ENCODE measurements at regions not wholly inside any gene's neighbourhood (a gene's known extent, or its start where the extent isn't known, plus 50 kb on each side); places are given as distances from the start of the nearest gene placed in this dataset.

DNA sequence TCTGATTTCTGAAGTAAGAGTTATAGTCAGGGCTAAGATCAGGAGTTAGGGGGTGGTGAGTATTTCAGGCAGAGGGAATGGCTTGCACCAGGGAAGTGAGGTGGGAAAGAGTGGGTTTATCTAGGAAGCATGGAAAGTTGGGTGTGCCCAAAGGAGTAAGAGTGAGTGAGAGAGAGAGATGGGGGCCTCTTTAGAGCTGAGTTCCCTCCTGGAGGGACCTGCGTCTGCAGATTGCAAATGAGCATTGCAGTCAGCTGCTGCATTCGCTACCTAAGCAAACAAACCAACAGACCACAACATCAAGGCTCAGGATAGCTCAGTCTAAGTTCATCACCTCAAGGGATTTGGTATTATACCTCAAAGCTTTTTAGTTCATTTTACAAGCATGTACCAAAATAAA, 405.8 kb downstream of the FGF9 start:
- no peak for ATAC-seq
- ChIA-PET POLR2A (no interaction called here), CTCF (no interaction called here)

DNA sequence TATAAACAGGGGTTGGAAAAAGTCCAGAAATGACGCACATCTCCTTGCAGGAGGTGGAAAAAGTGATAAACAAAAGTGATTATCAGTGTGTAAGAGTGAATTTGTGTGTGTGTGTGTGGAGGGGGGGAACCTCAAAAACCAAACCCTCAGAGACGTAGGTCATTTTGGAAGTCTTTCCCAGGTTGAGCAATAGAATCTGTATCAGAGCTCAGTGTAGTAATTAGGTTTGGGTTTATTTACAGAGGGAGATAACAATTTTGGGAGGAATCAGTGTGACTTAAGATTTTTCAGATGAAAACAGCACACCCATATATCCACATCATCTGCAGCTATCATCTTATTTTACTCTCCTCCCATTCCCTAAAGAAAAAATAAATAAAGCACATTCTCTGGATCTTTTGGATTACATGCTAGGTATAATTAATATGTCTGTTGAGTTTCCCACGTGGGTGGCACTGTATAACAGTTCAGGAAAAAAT, 406.4 kb downstream of the FGF9 start:
- Histone ChIP-seq H3K9me2 (ENCODE audit: insufficient read depth) (no peaks in the 10 kb centered on the region), H3K36me3 (ENCODE audit: control insufficient read depth in 1 of 2, insufficient read depth in 2 of 2, low read length in 2 of 2) (no peaks in the 10 kb centered on the region), H3K9ac (ENCODE audit: low read length) (no peak overlapping the region), H2AFZ (ENCODE audit: low read depth, low read length, poor library complexity, severe bottlenecking) (no peak overlapping the region), H3K27me3 (ENCODE audit: insufficient read depth, low read length) (no peaks in the 10 kb centered on the region), H3K27ac (ENCODE audit: low read depth, low read length) (no peak overlapping the region), H3K4me3 (replicated peaks in 1 of 2; ENCODE audit: low read depth in 1 of 2, low read length in 2 of 2) (no peak overlapping the region), H3K9me3 (ENCODE audit: control insufficient read depth in 1 of 2, insufficient read depth in 1 of 2, low read depth in 1 of 2, low read length in 2 of 2) (no peaks in the 10 kb centered on the region), H4K20me1 (ENCODE audit: insufficient read depth) (no peaks in the 10 kb centered on the region), H3K79me2 (ENCODE audit: insufficient read depth, low read length) (no peaks in the 10 kb centered on the region), H3K4me1 (ENCODE audit: control insufficient read depth in 1 of 2, insufficient read depth in 2 of 2, low read length in 2 of 2) (no peaks in the 10 kb centered on the region), H3K4me2 (ENCODE audit: low read length) (no peak overlapping the region)
- RAD21 ChIA-PET (ENCODE audit: low non-redundant PET in 1 of 2, low total read pairs in 2 of 2, uncharacterized antibody in 2 of 2, unreplicated experiment in 2 of 2): no interaction called here
- CTCF ChIA-PET: no interaction called here
- POLR2A ChIA-PET: no interaction called here
- BruUV-seq (replicated peaks): no TSS peak
- intact Hi-C loops (cut with micrococcal nuclease): loop anchor here (1.0 kb wide), 1 partner anchor 11 kb away; no protein-coding TSS in a partner anchor
- ATAC-seq (no peak), DNase-seq (ENCODE audit: low read depth, low spot score) (no peak)
- TF ChIP-seq EGR1 (IDR thresholded peaks at IDR 0.05; ENCODE audit: low read depth) (no peak), SIN3A (IDR thresholded peaks at IDR 0.05; ENCODE audit: low read depth) (no peak), ZFX (IDR thresholded peaks at IDR 0.05) (no peak)

More for the DNA sequence above, 405.8 kb downstream of the FGF9 start:
- Histone ChIP-seq H3K36me3 (ENCODE audit: control insufficient read depth in 1 of 2, insufficient read depth in 2 of 2, low read length in 2 of 2) (no peaks in the 10 kb centered on the region), H4K20me1 (ENCODE audit: insufficient read depth) (no peaks in the 10 kb centered on the region), H3K4me2 (ENCODE audit: low read length) (no peak overlapping the region), H3K9ac (ENCODE audit: low read length) (no peak overlapping the region), H3K9me3 (ENCODE audit: control insufficient read depth in 1 of 2, insufficient read depth in 1 of 2, low read depth in 1 of 2, low read length in 2 of 2) (no peaks in the 10 kb centered on the region), H3K27me3 (ENCODE audit: insufficient read depth, low read length) (no peaks in the 10 kb centered on the region), H3K9me2 (ENCODE audit: insufficient read depth) (no peaks in the 10 kb centered on the region), H3K27ac (ENCODE audit: low read depth, low read length) (no peak overlapping the region), H3K79me2 (ENCODE audit: insufficient read depth, low read length) (no peaks in the 10 kb centered on the region), H3K4me1 (ENCODE audit: control insufficient read depth in 1 of 2, insufficient read depth in 2 of 2, low read length in 2 of 2) (no peaks in the 10 kb centered on the region), H3K4me3 (replicated peaks in 1 of 2; ENCODE audit: low read depth in 1 of 2, low read length in 2 of 2) (no peak overlapping the region), H2AFZ (ENCODE audit: low read depth, low read length, poor library complexity, severe bottlenecking) (no peak overlapping the region)
- BruUV-seq (replicated peaks): no TSS peak
- TF ChIP-seq SP1 (IDR thresholded peaks at IDR 0.05; ENCODE audit: low read depth): no peak
- TF ChIP-seq, protein P1, sequence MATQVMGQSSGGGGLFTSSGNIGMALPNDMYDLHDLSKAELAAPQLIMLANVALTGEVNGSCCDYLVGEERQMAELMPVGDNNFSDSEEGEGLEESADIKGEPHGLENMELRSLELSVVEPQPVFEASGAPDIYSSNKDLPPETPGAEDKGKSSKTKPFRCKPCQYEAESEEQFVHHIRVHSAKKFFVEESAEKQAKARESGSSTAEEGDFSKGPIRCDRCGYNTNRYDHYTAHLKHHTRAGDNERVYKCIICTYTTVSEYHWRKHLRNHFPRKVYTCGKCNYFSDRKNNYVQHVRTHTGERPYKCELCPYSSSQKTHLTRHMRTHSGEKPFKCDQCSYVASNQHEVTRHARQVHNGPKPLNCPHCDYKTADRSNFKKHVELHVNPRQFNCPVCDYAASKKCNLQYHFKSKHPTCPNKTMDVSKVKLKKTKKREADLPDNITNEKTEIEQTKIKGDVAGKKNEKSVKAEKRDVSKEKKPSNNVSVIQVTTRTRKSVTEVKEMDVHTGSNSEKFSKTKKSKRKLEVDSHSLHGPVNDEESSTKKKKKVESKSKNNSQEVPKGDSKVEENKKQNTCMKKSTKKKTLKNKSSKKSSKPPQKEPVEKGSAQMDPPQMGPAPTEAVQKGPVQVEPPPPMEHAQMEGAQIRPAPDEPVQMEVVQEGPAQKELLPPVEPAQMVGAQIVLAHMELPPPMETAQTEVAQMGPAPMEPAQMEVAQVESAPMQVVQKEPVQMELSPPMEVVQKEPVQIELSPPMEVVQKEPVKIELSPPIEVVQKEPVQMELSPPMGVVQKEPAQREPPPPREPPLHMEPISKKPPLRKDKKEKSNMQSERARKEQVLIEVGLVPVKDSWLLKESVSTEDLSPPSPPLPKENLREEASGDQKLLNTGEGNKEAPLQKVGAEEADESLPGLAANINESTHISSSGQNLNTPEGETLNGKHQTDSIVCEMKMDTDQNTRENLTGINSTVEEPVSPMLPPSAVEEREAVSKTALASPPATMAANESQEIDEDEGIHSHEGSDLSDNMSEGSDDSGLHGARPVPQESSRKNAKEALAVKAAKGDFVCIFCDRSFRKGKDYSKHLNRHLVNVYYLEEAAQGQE (IDR thresholded peaks at IDR 0.05; ENCODE audit: low read depth): no peak
- intact Hi-C loops (cut with micrococcal nuclease): loop anchor here (1.0 kb wide), 1 partner anchor 10 kb away; no protein-coding TSS in a partner anchor
- RAD21 ChIA-PET (ENCODE audit: low non-redundant PET in 1 of 2, low total read pairs in 2 of 2, uncharacterized antibody in 2 of 2, unreplicated experiment in 2 of 2): no interaction called here
- no peak for DNase-seq (ENCODE audit: low read depth, low spot score)

All from HCT116 (cell line).